Activated CD4-positive, CD25-positive, alpha-beta regulatory T cell treated with anti-CD3 and anti-CD28 coated beads, Interleukin-2, amount 50 U/mL, for 24 hours (primary cell): ENCODE measurements at regions not wholly inside any gene's neighbourhood (a gene's known extent, or its start where the extent isn't known, plus 50 kb on each side); places are given as distances from the start of the nearest gene placed in this dataset.
"Not testable (repeated sequence)": the region's sequence is repeated elsewhere in the genome, so short reads cannot be mapped to it uniquely, and the experiment has no call there.

ENCODE experiments used
- ATAC-seq, 2 donors: fragments of 150-1000 bp; cut with Tn5 transposase; one replicate each; pipeline ENCODE4 v1.10.0; 2021; ENCODE audit warnings: mild to moderate bottlenecking in 1 of 2, moderate library complexity in 1 of 2

GRCh38 chr1:238722812-238723211 lies 663.6 kb upstream of the CHRM3 start:
- ATAC-seq: no peak

DNA sequence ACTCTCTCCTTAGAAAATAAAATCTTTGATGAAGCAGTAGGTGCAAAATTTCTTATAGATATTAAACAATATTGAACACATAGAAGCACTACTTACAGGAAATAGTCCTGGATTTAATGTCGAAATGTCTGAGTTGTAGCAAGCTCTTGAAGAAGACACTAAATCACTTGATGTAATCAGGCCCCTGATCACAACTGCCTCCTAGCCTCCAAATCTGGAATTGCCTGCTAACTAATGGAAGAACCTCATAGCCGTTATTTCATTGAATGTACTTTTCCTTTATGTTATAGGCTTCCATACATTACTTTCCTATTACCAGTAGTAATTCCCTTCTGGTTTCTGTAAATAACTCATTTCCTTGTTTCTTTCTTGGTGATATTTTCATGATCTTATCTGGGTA lies 675.7 kb upstream of the CHRM3 start:
- no peak for ATAC-seq

DNA sequence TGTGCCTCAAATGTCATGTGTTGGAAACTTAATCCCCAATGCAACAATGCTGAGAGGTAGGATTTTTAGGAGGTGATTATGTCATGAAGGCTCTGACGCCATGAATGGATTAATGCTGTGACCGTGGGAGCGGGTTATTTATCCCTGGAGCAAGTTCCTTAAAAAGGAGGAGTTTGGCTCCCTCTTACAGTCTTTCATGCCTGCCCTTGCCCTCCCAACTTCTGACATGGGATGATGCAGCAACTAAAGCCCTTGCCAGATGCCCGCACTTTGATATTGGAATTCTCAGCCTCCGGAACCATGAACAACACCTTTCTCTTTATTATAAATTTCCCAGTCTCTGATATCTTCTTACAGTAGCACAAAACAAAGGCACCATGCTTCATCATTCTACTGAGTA lies 685.3 kb upstream of the CHRM3 start:
- ATAC-seq: no peak

GRCh38 chr1:238690415-238690814 lies 696.0 kb upstream of the CHRM3 start:
- no peak for ATAC-seq

DNA sequence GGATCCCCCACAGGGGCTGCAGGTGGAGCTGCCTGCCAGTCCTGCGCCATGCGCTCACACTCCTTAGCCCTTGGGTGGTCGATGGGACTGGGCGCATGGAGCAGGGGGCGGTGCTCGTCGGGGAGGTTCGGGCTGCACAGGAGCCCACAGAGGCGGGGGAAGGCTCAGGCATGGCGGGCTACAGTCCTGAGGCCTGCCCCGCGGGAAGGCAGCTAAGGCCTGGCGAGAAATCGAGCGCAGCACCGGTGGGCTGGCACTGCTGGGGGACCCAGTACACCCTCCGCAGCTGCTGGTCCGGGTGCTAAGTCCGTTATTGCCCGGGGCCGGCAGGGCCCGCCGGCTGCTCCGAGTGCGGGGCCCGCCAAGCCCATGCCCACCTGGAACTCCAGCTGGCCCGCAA lies 701.8 kb upstream of the CHRM3 start:
- ATAC-seq: not testable (repeated sequence)

DNA sequence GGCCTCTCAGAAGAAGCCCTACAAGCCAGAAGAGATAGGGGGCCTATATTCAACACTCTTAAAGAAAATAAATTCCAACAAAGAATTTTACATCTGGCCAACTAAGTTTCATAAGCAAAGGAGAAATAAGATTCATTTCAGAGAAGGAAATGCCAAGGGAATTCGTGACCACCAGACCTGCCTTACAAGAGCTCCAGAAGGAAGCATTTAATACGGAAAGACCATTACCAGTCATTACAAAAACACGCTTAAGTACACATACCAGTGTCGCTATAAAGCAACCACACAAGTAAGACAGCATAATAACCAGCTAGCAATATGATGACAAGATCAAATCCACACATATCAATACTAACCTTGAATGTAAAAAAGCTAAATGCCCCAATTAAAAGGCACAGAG lies 704.9 kb upstream of the CHRM3 start:
- no peak for ATAC-seq

GRCh38 chr1:238681021-238681420 lies 705.3 kb upstream of the CHRM3 start:
- ATAC-seq: no peak

GRCh38 chr1:238677567-238677966 lies 708.8 kb upstream of the CHRM3 start:
- no peak for ATAC-seq

- no peak for ATAC-seq
These were observed 711.1 kb upstream of the CHRM3 start for GRCh38 chr1:238675221-238675620.

DNA sequence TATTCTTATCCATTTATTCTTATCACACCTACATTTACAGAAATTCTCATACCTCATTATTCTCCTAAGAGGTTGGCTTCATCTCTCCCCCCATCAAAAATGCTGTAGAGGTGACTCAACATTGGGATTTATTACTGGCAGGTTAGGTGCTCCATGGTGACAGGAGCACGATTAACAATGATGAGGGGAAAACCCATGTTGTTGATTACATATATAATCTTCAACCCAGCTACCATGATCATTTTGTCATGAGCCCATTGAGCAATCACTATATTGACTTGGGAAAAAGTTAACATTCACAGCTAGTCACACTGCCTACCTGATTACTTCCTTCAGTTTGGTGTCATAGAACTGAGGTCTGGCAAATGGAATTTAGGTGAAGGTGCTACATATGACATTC lies 712.1 kb upstream of the CHRM3 start:
- no peak for ATAC-seq

DNA sequence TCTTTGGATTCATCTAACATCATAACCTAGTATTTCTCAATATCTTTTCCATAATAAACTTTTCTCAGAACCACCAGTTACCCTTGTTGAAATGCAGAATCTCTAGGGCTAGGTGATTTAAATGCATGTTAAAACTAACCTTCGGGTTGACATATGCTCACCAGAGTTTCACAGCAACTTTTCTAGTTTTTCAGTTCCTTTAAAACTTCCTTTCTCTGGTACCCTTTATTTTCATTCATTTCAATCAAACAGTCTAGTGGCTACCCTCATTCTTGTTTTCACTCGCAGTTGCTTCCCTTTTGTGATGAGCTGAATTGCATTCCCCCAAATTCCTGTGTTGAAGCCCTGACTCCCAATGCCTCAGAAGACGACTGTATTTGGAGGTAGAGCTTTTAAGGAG lies 712.8 kb upstream of the CHRM3 start:
- ATAC-seq: no peak

DNA sequence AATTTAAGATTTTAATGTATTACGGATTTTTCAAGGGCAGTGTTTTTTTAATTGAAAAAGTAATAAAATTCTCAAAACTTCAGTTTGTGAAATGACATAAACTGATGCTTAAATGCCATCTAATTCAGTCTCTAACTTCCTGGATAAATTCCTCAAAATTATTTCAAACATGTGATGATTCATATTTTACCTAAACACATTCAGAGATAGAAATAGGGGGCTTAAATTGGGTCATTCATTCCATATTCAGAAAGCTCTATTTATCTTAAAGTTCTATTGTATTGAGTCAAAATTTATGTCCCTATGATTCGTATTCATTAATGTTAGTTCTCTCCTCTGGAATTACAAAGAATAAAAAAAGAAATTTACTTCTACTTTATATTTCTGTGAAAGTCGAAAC lies 713.6 kb upstream of the CHRM3 start:
- ATAC-seq: no peak

DNA sequence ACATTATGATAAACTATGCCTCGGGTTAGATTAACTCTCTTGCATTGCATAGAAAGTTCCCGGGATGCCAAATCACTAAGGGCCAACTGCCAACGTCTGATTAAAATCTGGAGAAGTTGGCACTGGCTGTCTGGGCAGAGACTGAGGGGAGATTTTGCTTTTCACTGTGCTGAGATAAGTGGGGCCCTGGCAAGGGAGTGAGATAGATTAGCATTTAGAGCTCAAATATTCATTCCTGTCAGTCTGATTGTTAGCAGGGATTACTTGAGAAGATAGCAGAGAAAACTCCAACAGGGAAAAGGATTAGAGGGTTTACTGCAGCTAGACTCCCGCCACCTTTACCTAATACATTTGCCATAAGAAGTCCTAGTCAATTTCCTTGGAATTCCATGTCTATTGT lies 714.1 kb upstream of the CHRM3 start:
- no peak for ATAC-seq

GRCh38 chr1:238664139-238664538 lies 722.2 kb upstream of the CHRM3 start:
- ATAC-seq: no peak

GRCh38 chr1:238660849-238661248 lies 725.5 kb upstream of the CHRM3 start:
- no peak for ATAC-seq

- no peak for ATAC-seq
These were observed 727.6 kb upstream of the CHRM3 start for GRCh38 chr1:238658763-238659162.

DNA sequence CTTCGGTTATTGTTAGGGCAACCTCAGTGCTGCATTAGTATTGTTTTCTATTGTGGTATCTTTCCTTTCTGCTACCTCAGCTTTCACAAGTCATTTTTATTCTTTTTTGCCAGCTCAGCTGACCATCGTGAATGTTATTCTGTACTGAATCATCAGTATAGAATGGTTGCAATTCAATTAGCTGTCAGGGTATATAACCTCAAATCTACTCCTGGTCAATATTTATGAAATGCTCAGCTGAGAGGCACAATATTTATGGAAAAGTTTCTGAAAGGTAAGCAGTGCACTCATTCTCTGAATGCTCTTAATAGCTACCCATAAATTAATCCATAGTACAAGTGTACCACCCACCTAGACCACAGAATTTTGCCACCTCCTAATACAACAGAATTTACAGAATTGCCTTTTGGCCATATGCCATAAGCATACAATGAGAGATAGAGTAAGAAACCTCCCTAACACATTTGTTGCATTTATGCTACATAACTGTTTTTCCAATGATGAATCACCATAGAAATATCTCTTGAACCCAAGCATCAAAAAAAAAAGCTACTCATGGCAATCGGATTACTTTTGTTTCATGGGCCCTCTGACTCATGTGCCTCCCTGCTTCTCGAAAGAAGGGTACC lies 732.6 kb upstream of the CHRM3 start:
- no peak for ATAC-seq

DNA sequence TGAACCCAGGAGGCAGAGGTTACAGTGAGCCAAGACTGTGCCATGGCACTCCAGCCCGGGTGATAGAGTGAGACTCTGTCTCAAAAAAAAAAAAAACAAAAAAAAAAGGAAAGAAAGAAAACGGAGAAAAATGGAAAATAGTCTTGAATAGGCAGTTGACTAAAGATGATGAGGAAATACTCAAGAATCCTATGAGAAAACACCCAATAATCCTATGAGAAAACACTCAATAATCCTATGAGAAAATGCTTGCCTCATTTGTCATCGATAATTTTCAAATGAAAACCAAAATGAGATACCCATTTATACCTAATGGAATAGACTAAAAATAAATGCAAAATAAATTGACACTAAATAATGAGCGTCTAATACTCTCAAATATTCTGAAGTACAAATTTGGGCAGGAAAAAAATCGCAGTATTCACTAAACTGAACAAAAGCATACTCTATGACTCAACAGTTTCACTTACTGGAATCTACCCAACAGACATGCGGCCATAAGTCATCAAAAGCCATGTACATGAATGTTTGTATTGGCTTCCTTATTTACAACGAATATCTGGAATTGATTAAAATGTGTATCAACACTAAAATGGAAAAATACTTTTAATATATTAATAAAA lies 733.9 kb upstream of the CHRM3 start:
- no peak for ATAC-seq

- no peak for ATAC-seq
These were observed 737.2 kb upstream of the CHRM3 start for GRCh38 chr1:238649200-238649599.

GRCh38 chr1:238648751-238649150 lies 737.6 kb upstream of the CHRM3 start:
- no peak for ATAC-seq

- ATAC-seq: no peak
These were observed 738.1 kb upstream of the CHRM3 start for GRCh38 chr1:238648296-238648695.

DNA sequence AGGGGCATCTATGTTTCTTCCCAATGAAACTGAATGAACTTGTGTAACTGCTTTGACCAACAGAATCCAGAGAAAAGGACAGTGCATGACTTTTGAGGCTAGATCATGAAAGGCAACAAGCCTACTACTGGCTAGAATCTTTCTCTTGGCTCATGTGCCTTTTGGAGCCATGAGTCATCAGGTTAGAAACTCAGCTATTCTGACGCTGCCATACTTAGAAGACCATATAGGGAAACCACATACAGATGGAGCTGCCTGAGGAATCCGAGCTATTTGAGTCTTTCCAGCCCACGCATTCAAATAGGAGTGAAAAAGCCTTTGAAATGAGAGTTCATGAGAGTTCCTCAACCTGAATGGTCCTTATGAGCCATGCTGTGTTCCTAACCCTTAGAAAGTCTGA lies 738.5 kb upstream of the CHRM3 start:
- no peak for ATAC-seq

DNA sequence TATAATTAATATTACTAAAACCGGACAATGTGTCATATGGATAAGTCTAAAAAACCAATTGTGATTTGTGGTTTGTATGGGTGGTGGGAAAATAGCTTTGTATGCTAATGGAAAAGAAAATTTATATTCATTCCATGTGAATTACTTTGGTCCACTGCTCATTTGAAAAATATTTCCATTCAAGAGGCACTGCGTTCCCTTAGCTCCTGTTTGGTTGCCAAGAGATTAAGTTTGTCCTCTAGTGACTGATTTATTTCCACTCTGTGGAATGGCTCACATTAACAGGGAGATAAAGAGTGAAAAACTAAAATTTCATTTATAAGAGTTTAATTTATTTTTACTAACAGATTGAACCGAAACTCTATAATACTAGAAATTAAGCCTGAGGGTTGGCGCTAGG lies 744.1 kb upstream of the CHRM3 start:
- ATAC-seq: no peak

- ATAC-seq: no peak
These were observed 746.5 kb upstream of the CHRM3 start for GRCh38 chr1:238639861-238640260.

- ATAC-seq: no peak
These were observed 737.4 kb upstream of the ZP4 start for GRCh38 chr1:238628110-238628509.
